ENCODE measurements at regions not wholly inside any gene's neighbourhood (a gene's known extent, or its start where the extent isn't known, plus 50 kb on each side); places are given as distances from the start of the nearest gene placed in this dataset.

DNA sequence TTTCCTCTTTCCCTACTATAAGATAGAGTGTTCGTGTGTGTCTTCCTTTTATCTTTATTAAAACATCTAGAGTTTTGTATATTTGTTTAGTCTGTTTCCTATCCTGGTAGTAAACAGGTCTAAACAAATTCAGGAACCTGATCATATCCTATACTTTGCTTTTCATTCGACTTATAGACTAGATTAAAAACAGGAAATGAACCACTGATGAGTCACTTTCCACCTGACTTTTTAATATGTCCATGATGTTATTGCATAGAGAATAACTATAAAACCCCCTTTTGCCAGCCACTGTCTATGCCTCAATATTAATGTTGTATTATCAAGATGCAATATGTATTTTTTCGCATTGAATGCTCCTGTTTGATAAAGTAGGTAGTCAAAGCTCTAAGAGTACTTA, 1794.0 kb downstream of the STIM2 start:
- Histone ChIP-seq H3K36me3 (ENCODE audit: control insufficient read depth in 1 of 2, insufficient read depth in 2 of 2, low read length in 2 of 2) (no peaks in the 10 kb centered on the region), H3K27ac (ENCODE audit: low read length) (no peak overlapping the region), H3K27me3 (ENCODE audit: low read depth, low read length) (no peaks in the 10 kb centered on the region), H3K9me3 (ENCODE audit: control insufficient read depth in 1 of 2, low read length in 2 of 2) (no peaks in the 10 kb centered on the region), H3K4me1 (ENCODE audit: control insufficient read depth in 1 of 2, insufficient read depth in 2 of 2, low read length in 2 of 2) (no peaks in the 10 kb centered on the region), H3K4me3 (ENCODE audit: low read depth in 1 of 2, low read length in 2 of 2) (no peak overlapping the region)

DNA sequence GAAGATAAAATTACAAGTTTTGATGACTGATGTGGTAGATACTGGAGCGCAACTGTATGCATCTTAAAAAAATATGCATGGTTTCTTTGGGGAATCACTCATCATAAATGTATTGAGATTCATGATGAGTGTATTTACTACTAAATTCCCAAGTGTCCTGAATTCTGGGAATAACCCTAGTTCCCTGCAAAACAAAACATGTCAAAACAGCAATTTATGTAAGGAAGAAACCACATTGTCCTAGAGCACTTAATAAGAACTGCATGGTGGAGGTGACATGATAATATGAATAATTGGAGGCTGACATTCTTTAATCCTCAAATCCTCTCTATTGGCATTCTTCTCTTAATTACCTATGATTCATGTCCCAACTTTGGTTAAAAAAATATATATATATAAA, 1804.7 kb downstream of the STIM2 start:
- no peaks in the 10 kb centered on the region for H3K9me3 ChIP-seq (ENCODE audit: control insufficient read depth in 1 of 2, low read length in 2 of 2)
- no peaks in the 10 kb centered on the region for H3K4me1 ChIP-seq (ENCODE audit: control insufficient read depth in 1 of 2, insufficient read depth in 2 of 2, low read length in 2 of 2)
- H3K27me3 ChIP-seq (ENCODE audit: low read depth, low read length): no peaks in the 10 kb centered on the region
- H3K4me3 ChIP-seq (ENCODE audit: low read depth in 1 of 2, low read length in 2 of 2): no peak overlapping the region
- no peak overlapping the region for H3K27ac ChIP-seq (ENCODE audit: low read length)
- H3K36me3 ChIP-seq (ENCODE audit: control insufficient read depth in 1 of 2, insufficient read depth in 2 of 2, low read length in 2 of 2): no peaks in the 10 kb centered on the region

- H3K4me1 ChIP-seq (ENCODE audit: control insufficient read depth in 1 of 2, insufficient read depth in 2 of 2, low read length in 2 of 2): no peaks in the 10 kb centered on the region
- H3K27me3 ChIP-seq (ENCODE audit: low read depth, low read length): no peaks in the 10 kb centered on the region
- no peaks in the 10 kb centered on the region for H3K36me3 ChIP-seq (ENCODE audit: control insufficient read depth in 1 of 2, insufficient read depth in 2 of 2, low read length in 2 of 2)
- no peak overlapping the region for H3K27ac ChIP-seq (ENCODE audit: low read length)
- H3K9me3 ChIP-seq (ENCODE audit: control insufficient read depth in 1 of 2, low read length in 2 of 2): no peaks in the 10 kb centered on the region
- no peak overlapping the region for H3K4me3 ChIP-seq (ENCODE audit: low read depth in 1 of 2, low read length in 2 of 2)
Observed at GRCh38 chr4:28675582-28675981, 1814.9 kb downstream of the STIM2 start.

GRCh38 chr4:28677808-28678207, 1817.2 kb downstream of the STIM2 start:
- Histone ChIP-seq H3K27me3 (ENCODE audit: low read depth, low read length) (no peaks in the 10 kb centered on the region), H3K4me3 (ENCODE audit: low read depth in 1 of 2, low read length in 2 of 2) (no peak overlapping the region), H3K4me1 (ENCODE audit: control insufficient read depth in 1 of 2, insufficient read depth in 2 of 2, low read length in 2 of 2) (no peaks in the 10 kb centered on the region), H3K36me3 (ENCODE audit: control insufficient read depth in 1 of 2, insufficient read depth in 2 of 2, low read length in 2 of 2) (no peaks in the 10 kb centered on the region), H3K9me3 (ENCODE audit: control insufficient read depth in 1 of 2, low read length in 2 of 2) (no peaks in the 10 kb centered on the region), H3K27ac (ENCODE audit: low read length) (no peak overlapping the region)

GRCh38 chr4:28682847-28683246, 1822.2 kb downstream of the STIM2 start:
- Histone ChIP-seq H3K36me3 (ENCODE audit: control insufficient read depth in 1 of 2, insufficient read depth in 2 of 2, low read length in 2 of 2) (no peaks in the 10 kb centered on the region), H3K27ac (ENCODE audit: low read length) (no peak overlapping the region), H3K4me3 (ENCODE audit: low read depth in 1 of 2, low read length in 2 of 2) (no peak overlapping the region)

DNA sequence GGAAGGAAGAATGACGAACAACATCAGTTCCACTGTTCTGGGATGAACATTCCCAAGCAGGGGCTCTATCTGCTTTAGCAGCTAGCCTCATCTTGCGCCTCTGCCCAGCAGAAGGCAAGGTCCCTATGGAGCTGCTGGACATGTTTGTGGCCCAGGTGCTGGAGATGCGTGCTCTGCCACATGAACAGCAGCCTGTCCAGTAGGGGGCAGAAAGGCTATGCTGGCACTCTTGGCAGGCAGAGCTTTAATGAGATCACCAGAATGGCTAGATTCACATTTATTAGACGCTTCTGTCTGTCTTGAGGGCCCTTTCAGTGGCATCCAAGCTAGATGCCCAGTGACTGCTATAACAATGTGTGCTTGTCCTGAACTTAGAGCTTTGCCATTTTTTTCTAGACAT, 1826.0 kb downstream of the STIM2 start:
- no peaks in the 10 kb centered on the region for H3K4me1 ChIP-seq (ENCODE audit: control insufficient read depth in 1 of 2, insufficient read depth in 2 of 2, low read length in 2 of 2)

More at GRCh38 chr4:28682847-28683246, 1822.2 kb downstream of the STIM2 start:
- Histone ChIP-seq H3K27me3 (ENCODE audit: low read depth, low read length) (no peaks in the 10 kb centered on the region), H3K4me1 (ENCODE audit: control insufficient read depth in 1 of 2, insufficient read depth in 2 of 2, low read length in 2 of 2) (no peaks in the 10 kb centered on the region), H3K9me3 (ENCODE audit: control insufficient read depth in 1 of 2, low read length in 2 of 2) (no peaks in the 10 kb centered on the region)

DNA sequence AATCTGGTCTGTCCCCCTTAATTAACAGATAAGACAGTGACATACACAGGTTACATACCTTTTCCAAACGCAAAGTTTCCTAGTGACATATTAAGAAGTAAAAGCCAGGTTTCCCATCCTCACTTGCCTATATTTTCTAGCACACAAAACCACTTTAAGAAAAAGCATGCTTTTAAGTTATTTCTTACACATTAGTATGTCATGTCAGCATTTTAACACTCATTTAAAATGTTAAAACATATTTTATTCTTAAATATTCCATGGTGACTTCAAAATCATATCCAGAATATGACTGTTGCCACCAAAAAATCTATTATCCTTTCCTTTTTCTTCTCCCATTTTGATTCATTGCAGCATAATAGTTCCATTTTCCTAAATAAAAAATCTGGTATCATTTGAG, 1830.2 kb downstream of the STIM2 start:
- H3K27ac ChIP-seq (ENCODE audit: low read length): no peak overlapping the region
- H3K36me3 ChIP-seq (ENCODE audit: control insufficient read depth in 1 of 2, insufficient read depth in 2 of 2, low read length in 2 of 2): no peaks in the 10 kb centered on the region

More for the DNA sequence above, 1826.0 kb downstream of the STIM2 start:
- Histone ChIP-seq H3K27me3 (ENCODE audit: low read depth, low read length) (no peaks in the 10 kb centered on the region), H3K9me3 (ENCODE audit: control insufficient read depth in 1 of 2, low read length in 2 of 2) (no peaks in the 10 kb centered on the region), H3K4me3 (ENCODE audit: low read depth in 1 of 2, low read length in 2 of 2) (no peak overlapping the region), H3K36me3 (ENCODE audit: control insufficient read depth in 1 of 2, insufficient read depth in 2 of 2, low read length in 2 of 2) (no peaks in the 10 kb centered on the region), H3K27ac (ENCODE audit: low read length) (no peak overlapping the region)

GRCh38 chr4:28702571-28702970, 1841.9 kb downstream of the STIM2 start:
- H3K36me3 ChIP-seq (ENCODE audit: control insufficient read depth in 1 of 2, insufficient read depth in 2 of 2, low read length in 2 of 2): no peaks in the 10 kb centered on the region
- no peak overlapping the region for H3K4me3 ChIP-seq (ENCODE audit: low read depth in 1 of 2, low read length in 2 of 2)
- H3K27ac ChIP-seq (ENCODE audit: low read length): no peak overlapping the region
- H3K27me3 ChIP-seq (ENCODE audit: low read depth, low read length): no peaks in the 10 kb centered on the region
- H3K4me1 ChIP-seq (ENCODE audit: control insufficient read depth in 1 of 2, insufficient read depth in 2 of 2, low read length in 2 of 2): no peaks in the 10 kb centered on the region
- no peaks in the 10 kb centered on the region for H3K9me3 ChIP-seq (ENCODE audit: control insufficient read depth in 1 of 2, low read length in 2 of 2)

More for the DNA sequence above, 1830.2 kb downstream of the STIM2 start:
- H3K4me3 ChIP-seq (ENCODE audit: low read depth in 1 of 2, low read length in 2 of 2): no peak overlapping the region
- H3K27me3 ChIP-seq (ENCODE audit: low read depth, low read length): no peaks in the 10 kb centered on the region
- H3K9me3 ChIP-seq (ENCODE audit: control insufficient read depth in 1 of 2, low read length in 2 of 2): no peaks in the 10 kb centered on the region
- no peaks in the 10 kb centered on the region for H3K4me1 ChIP-seq (ENCODE audit: control insufficient read depth in 1 of 2, insufficient read depth in 2 of 2, low read length in 2 of 2)

DNA sequence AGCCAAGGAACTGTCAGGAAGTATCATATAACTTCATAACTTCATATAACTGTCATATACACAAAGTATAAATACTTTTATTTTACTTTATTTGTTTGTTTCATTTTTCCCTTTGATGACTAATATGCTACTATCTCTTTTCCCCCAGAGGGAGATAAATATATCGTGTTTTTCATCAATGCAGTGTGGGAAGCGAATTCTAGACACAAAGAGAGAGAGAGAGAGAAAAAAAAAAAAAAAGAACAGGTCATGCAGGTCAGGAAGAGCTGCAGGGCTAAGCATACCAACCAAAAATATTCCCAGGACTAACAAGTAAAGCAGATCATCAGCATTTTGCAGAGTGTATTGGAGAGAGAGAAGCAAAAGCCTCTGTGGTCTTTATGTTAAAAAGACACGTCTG, 1849.2 kb downstream of the STIM2 start:
- Histone ChIP-seq H3K27ac (ENCODE audit: low read length) (no peak overlapping the region), H3K36me3 (ENCODE audit: control insufficient read depth in 1 of 2, insufficient read depth in 2 of 2, low read length in 2 of 2) (no peaks in the 10 kb centered on the region), H3K27me3 (ENCODE audit: low read depth, low read length) (no peaks in the 10 kb centered on the region), H3K4me1 (ENCODE audit: control insufficient read depth in 1 of 2, insufficient read depth in 2 of 2, low read length in 2 of 2) (no peaks in the 10 kb centered on the region), H3K9me3 (ENCODE audit: control insufficient read depth in 1 of 2, low read length in 2 of 2) (peaks cover 0 to 4% of the 10 kb centered on the region in 2 donors), H3K4me3 (ENCODE audit: low read depth in 1 of 2, low read length in 2 of 2) (no peak overlapping the region)

- Histone ChIP-seq H3K4me3 (ENCODE audit: low read depth in 1 of 2, low read length in 2 of 2) (no peak overlapping the region), H3K4me1 (ENCODE audit: control insufficient read depth in 1 of 2, insufficient read depth in 2 of 2, low read length in 2 of 2) (peaks cover 0 to 4% of the 10 kb centered on the region in 2 donors), H3K27ac (ENCODE audit: low read length) (no peak overlapping the region), H3K36me3 (ENCODE audit: control insufficient read depth in 1 of 2, insufficient read depth in 2 of 2, low read length in 2 of 2) (no peaks in the 10 kb centered on the region), H3K27me3 (ENCODE audit: low read depth, low read length) (no peaks in the 10 kb centered on the region), H3K9me3 (ENCODE audit: control insufficient read depth in 1 of 2, low read length in 2 of 2) (no peaks in the 10 kb centered on the region)
Observed at GRCh38 chr4:28723371-28723770, 1862.7 kb downstream of the STIM2 start.

- Histone ChIP-seq H3K9me3 (ENCODE audit: control insufficient read depth in 1 of 2, low read length in 2 of 2) (no peaks in the 10 kb centered on the region), H3K4me1 (ENCODE audit: control insufficient read depth in 1 of 2, insufficient read depth in 2 of 2, low read length in 2 of 2) (peaks cover 0 to 4% of the 10 kb centered on the region in 2 donors), H3K27ac (ENCODE audit: low read length) (no peak overlapping the region), H3K36me3 (ENCODE audit: control insufficient read depth in 1 of 2, insufficient read depth in 2 of 2, low read length in 2 of 2) (no peaks in the 10 kb centered on the region), H3K4me3 (ENCODE audit: low read depth in 1 of 2, low read length in 2 of 2) (no peak overlapping the region), H3K27me3 (ENCODE audit: low read depth, low read length) (no peaks in the 10 kb centered on the region)
Observed at GRCh38 chr4:28724239-28724638, 1863.6 kb downstream of the STIM2 start.

- H3K4me3 ChIP-seq (ENCODE audit: low read depth in 1 of 2, low read length in 2 of 2): no peak overlapping the region
- H3K9me3 ChIP-seq (ENCODE audit: control insufficient read depth in 1 of 2, low read length in 2 of 2): no peaks in the 10 kb centered on the region
- no peaks in the 10 kb centered on the region for H3K4me1 ChIP-seq (ENCODE audit: control insufficient read depth in 1 of 2, insufficient read depth in 2 of 2, low read length in 2 of 2)
- H3K27me3 ChIP-seq (ENCODE audit: low read depth, low read length): no peaks in the 10 kb centered on the region
- H3K36me3 ChIP-seq (ENCODE audit: control insufficient read depth in 1 of 2, insufficient read depth in 2 of 2, low read length in 2 of 2): no peaks in the 10 kb centered on the region
- no peak overlapping the region for H3K27ac ChIP-seq (ENCODE audit: low read length)
Observed at GRCh38 chr4:28730304-28730703, 1869.7 kb downstream of the STIM2 start.
